Osteocyte (in vitro differentiated cells): ENCODE measurements at regions not wholly inside any gene's neighbourhood (a gene's known extent, or its start where the extent isn't known, plus 50 kb on each side); places are given as distances from the start of the nearest gene placed in this dataset.

Experiments used
- DNase-seq: peaks from one replicate; pipeline ENCODE4 v3.0.0; 2021; ENCODE audit warnings: mixed read lengths; ENCODE audit not compliant: unreplicated experiment; ENCODE audit errors: extremely low spot score
- H3K27ac Mint-ChIP-seq: one replicate; pipeline ENCODE4 v1.8.0; 2021; ENCODE audit warnings: mild to moderate bottlenecking, mixed read lengths; ENCODE audit not compliant: unreplicated experiment
- H3K27me3 Mint-ChIP-seq: one replicate; pipeline ENCODE4 v1.8.0; 2021; ENCODE audit warnings: mixed read lengths; ENCODE audit not compliant: unreplicated experiment
- H3K36me3 Mint-ChIP-seq: one replicate; pipeline ENCODE4 v1.8.0; 2021; ENCODE audit warnings: mixed read lengths; ENCODE audit not compliant: unreplicated experiment
- H3K4me1 Mint-ChIP-seq: one replicate; pipeline ENCODE4 v1.8.0; 2021; ENCODE audit warnings: mixed read lengths; ENCODE audit not compliant: unreplicated experiment
- H3K4me3 Mint-ChIP-seq: one replicate; pipeline ENCODE4 v1.8.0; 2021; ENCODE audit warnings: mild to moderate bottlenecking, moderate library complexity, mixed read lengths; ENCODE audit not compliant: unreplicated experiment
- H3K9me3 Mint-ChIP-seq: one replicate; pipeline ENCODE4 v1.8.0; 2021; ENCODE audit warnings: mixed read lengths; ENCODE audit not compliant: unreplicated experiment
- TF ChIP-seq, protein P1 (sequence below): fragments of 200-600 bp; sonication (generic); IDR thresholded peaks from 2 replicates; pipeline ENCODE4 v1.5.0; 2021; ENCODE audit warnings: antibody characterized with exemption, mild to moderate bottlenecking, moderate library complexity

DNA sequence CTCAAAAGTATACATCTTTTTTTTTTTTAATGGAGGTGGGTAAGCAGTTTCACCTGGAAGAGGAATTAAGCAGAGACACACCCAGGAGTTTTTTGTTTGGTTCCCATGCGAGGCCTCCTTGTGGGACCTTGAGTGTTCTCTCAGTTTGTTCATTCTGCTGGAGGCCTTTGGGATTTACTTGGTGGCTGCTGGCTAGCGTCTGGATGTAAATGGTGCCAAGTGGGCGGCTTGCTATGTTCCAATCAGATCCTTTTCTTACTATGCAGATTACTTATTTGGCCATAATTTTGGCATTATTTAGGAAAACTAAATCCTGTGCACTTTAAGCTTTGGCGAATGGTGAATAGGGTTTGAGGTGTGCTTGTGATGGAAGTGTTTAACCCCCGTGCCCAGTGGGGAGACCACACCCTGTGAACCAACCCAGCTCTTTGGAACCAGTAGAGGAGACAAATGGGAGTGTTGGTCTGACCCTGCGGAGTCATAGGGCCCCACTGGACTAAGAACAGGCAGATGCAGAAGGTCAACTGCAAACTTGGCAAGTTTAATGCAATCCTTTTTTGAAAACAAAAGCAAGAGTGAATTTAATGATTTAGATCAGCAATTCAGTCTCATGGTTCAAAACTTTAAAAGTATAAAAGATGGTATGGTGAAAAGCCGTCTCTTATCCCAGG, 79.4 kb downstream of the EBLN2 start:
- no peak overlapping the region for H3K27ac Mint-ChIP-seq
- no peaks in the 10 kb centered on the region for H3K36me3 Mint-ChIP-seq
- DNase-seq: peak; percentile 8

DNA sequence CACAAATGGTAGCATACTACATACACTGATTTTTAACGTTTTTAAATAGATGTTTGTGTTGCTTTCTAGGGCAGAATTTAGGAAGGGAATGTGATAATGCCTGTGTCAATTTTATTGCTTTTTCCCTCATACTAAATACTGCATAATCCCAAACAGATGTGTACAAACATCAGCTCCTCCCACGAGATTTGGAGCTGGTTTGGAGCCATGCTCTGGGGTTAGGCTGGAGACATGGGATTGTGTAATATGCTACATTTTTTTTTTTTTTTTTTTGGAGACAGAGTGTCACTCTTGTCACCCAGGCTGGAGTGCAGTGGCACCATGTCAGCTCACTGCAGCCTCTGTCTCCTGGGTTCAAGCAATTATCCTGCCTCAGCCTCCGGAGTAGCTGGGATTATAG, 80.1 kb downstream of the EBLN2 start:
- Mint-ChIP-seq H3K9me3 (no peaks in the 10 kb centered on the region), H3K27me3 (peaks cover 35% of the 10 kb centered on the region)
- DNase-seq: no peak

More for the DNA sequence above, 79.4 kb downstream of the EBLN2 start:
- TF ChIP-seq, protein P1, sequence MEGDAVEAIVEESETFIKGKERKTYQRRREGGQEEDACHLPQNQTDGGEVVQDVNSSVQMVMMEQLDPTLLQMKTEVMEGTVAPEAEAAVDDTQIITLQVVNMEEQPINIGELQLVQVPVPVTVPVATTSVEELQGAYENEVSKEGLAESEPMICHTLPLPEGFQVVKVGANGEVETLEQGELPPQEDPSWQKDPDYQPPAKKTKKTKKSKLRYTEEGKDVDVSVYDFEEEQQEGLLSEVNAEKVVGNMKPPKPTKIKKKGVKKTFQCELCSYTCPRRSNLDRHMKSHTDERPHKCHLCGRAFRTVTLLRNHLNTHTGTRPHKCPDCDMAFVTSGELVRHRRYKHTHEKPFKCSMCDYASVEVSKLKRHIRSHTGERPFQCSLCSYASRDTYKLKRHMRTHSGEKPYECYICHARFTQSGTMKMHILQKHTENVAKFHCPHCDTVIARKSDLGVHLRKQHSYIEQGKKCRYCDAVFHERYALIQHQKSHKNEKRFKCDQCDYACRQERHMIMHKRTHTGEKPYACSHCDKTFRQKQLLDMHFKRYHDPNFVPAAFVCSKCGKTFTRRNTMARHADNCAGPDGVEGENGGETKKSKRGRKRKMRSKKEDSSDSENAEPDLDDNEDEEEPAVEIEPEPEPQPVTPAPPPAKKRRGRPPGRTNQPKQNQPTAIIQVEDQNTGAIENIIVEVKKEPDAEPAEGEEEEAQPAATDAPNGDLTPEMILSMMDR: no peak
- Mint-ChIP-seq H3K4me1 (peaks cover 17% of the 10 kb centered on the region), H3K27me3 (peaks cover 35% of the 10 kb centered on the region), H3K4me3 (no peak overlapping the region), H3K9me3 (no peaks in the 10 kb centered on the region)

DNA sequence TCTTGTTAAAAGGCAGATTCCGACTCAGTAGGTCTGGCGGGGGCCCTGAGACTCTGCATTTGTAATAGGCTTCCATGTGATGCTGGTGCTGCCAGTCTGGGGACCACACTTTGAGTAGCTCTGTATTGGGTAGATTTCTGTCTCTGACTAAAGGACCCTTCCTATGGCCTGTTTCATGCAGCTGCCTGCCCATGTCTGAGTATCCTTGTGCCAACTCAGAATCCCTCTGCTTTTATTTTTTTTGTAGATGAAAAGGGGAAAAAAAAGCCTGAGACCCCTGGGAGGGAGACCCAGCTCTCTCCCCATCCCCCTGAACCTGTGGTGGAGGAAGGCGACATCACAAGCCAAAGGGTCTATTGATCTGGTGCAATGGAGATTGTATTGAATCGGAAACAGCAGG, 81.9 kb downstream of the EBLN2 start:
- TF ChIP-seq, protein P1: no peak
- peaks cover 17% of the 10 kb centered on the region for H3K4me1 Mint-ChIP-seq
- H3K4me3 Mint-ChIP-seq: no peak overlapping the region
- no peaks in the 10 kb centered on the region for H3K36me3 Mint-ChIP-seq
- no peak overlapping the region for H3K27ac Mint-ChIP-seq
- peaks cover 35% of the 10 kb centered on the region for H3K27me3 Mint-ChIP-seq
- peak; percentile 36 for DNase-seq
- H3K9me3 Mint-ChIP-seq: no peaks in the 10 kb centered on the region

More for the DNA sequence above, 80.1 kb downstream of the EBLN2 start:
- Mint-ChIP-seq H3K36me3 (no peaks in the 10 kb centered on the region), H3K27ac (no peak overlapping the region), H3K4me3 (no peak overlapping the region), H3K4me1 (peaks cover 17% of the 10 kb centered on the region)
- TF ChIP-seq, protein P1: no peak

DNA sequence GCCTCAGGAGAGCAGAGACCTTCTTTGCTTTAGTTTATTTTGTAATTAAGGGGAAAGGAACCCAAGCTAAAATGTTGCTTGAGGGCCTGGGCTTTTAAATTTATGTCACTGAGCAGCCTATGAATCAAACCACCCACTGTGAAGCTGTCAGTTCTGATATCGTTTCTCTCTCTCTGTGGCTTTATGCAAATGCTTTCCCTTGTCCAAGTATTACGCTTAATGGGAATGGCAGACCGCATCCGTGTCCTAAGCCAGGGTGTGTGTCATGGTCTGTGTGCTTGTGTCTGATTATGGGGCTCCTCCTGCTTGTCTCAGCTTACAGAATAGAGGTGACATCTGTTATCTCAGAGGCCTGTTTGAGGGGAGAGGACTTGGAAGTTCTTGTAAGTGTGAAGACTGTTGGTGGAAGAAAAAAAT, 82.4 kb downstream of the EBLN2 start:
- Mint-ChIP-seq H3K27ac (peak overlapping the region; percentile 29), H3K4me3 (no peak overlapping the region), H3K9me3 (no peaks in the 10 kb centered on the region), H3K36me3 (no peaks in the 10 kb centered on the region), H3K4me1 (peaks cover 17% of the 10 kb centered on the region), H3K27me3 (peaks cover 36% of the 10 kb centered on the region)
- TF ChIP-seq, protein P1: no peak
- DNase-seq: peak; percentile 73

DNA sequence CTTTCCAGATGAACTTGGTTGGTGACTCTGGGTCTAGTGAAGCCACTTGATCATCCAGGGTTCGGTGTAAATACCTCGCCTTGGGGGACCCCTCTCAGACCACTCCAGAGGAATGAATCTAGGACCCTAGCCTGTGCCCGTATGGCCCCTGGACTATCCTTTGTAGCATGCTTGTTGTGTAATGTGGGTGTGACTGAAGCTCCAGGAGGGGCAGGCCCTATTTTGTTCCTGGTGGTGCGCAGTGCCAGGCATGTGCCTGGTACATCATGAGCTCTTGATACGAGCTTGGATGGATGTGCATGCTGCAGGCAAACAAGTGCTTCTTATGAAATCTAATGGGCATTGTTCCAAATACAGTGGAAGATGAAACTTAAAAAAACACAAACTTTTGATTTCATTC, 82.8 kb downstream of the EBLN2 start:
- H3K27me3 Mint-ChIP-seq: peaks cover 39% of the 10 kb centered on the region
- H3K4me3 Mint-ChIP-seq: no peak overlapping the region
- DNase-seq: peak; percentile 44
- TF ChIP-seq, protein P1: no peak
- no peaks in the 10 kb centered on the region for H3K9me3 Mint-ChIP-seq
- H3K27ac Mint-ChIP-seq: no peak overlapping the region
- peaks cover 17% of the 10 kb centered on the region for H3K4me1 Mint-ChIP-seq
- no peaks in the 10 kb centered on the region for H3K36me3 Mint-ChIP-seq
